ENCODE measurements at regions not wholly inside any gene's neighbourhood (a gene's known extent, or its start where the extent isn't known, plus 50 kb on each side); places are given as distances from the start of the nearest gene placed in this dataset.

DNA sequence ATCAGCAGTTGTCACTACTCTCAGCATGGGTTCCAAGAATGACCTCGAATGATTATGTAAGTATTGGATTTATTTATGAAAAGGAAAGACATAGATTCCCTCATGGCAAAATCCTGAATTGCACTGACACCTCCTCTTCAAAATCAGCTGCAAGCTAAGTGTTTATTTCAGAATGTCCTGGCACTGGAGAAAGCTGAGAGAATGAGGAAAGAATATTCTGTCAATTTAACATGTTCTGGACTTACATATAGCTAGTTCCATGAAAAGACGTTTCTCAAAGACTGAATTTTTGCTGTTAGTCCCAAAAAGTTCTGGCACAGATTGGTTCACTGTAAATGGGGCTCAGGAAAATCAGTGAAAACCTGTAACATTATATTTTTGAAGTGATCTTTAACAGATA lies 120.3 kb downstream of the NREP start:
- TF ChIP-seq TCF12 (IDR thresholded peaks at IDR 0.05; ENCODE audit: low read depth): no peak
- no peak for TF ChIP-seq TAF1 (IDR thresholded peaks at IDR 0.05; ENCODE audit: low read depth)
- TF ChIP-seq FOXM1 (IDR thresholded peaks at IDR 0.05; ENCODE audit: borderline replicate concordance, low read depth): no peak
- no peak for TF ChIP-seq TEAD4 (IDR thresholded peaks at IDR 0.05)
- TF ChIP-seq RAD21 (IDR thresholded peaks at IDR 0.05; ENCODE audit: low read depth): no peak
- TF ChIP-seq NFIC (IDR thresholded peaks at IDR 0.05): no peak
- no peak for TF ChIP-seq ZBTB7A (IDR thresholded peaks at IDR 0.05; ENCODE audit: low read depth)
- TF ChIP-seq YY1 (IDR thresholded peaks at IDR 0.05; ENCODE audit: low read depth): no peak
- TF ChIP-seq, protein P1, sequence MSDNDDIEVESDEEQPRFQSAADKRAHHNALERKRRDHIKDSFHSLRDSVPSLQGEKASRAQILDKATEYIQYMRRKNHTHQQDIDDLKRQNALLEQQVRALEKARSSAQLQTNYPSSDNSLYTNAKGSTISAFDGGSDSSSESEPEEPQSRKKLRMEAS (IDR thresholded peaks at IDR 0.05): no peak
- TF ChIP-seq, protein P2, sequence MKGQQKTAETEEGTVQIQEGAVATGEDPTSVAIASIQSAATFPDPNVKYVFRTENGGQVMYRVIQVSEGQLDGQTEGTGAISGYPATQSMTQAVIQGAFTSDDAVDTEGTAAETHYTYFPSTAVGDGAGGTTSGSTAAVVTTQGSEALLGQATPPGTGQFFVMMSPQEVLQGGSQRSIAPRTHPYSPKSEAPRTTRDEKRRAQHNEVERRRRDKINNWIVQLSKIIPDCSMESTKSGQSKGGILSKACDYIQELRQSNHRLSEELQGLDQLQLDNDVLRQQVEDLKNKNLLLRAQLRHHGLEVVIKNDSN (IDR thresholded peaks at IDR 0.05): no peak
- TF ChIP-seq EGR1 (IDR thresholded peaks at IDR 0.05): no peak
- no peak for TF ChIP-seq EP300 (IDR thresholded peaks at IDR 0.05; ENCODE audit: borderline replicate concordance)
- TF ChIP-seq CREB1 (IDR thresholded peaks at IDR 0.05; ENCODE audit: low read depth): no peak

- TF ChIP-seq TCF12 (IDR thresholded peaks at IDR 0.05; ENCODE audit: low read depth): no peak
- no peak for TF ChIP-seq YY1 (IDR thresholded peaks at IDR 0.05; ENCODE audit: low read depth)
- no peak for TF ChIP-seq EP300 (IDR thresholded peaks at IDR 0.05; ENCODE audit: borderline replicate concordance)
- no peak for TF ChIP-seq EGR1 (IDR thresholded peaks at IDR 0.05)
- no peak for TF ChIP-seq TAF1 (IDR thresholded peaks at IDR 0.05; ENCODE audit: low read depth)
- TF ChIP-seq FOXM1 (IDR thresholded peaks at IDR 0.05; ENCODE audit: borderline replicate concordance, low read depth): no peak
- no peak for TF ChIP-seq TEAD4 (IDR thresholded peaks at IDR 0.05)
- TF ChIP-seq, protein P3, sequence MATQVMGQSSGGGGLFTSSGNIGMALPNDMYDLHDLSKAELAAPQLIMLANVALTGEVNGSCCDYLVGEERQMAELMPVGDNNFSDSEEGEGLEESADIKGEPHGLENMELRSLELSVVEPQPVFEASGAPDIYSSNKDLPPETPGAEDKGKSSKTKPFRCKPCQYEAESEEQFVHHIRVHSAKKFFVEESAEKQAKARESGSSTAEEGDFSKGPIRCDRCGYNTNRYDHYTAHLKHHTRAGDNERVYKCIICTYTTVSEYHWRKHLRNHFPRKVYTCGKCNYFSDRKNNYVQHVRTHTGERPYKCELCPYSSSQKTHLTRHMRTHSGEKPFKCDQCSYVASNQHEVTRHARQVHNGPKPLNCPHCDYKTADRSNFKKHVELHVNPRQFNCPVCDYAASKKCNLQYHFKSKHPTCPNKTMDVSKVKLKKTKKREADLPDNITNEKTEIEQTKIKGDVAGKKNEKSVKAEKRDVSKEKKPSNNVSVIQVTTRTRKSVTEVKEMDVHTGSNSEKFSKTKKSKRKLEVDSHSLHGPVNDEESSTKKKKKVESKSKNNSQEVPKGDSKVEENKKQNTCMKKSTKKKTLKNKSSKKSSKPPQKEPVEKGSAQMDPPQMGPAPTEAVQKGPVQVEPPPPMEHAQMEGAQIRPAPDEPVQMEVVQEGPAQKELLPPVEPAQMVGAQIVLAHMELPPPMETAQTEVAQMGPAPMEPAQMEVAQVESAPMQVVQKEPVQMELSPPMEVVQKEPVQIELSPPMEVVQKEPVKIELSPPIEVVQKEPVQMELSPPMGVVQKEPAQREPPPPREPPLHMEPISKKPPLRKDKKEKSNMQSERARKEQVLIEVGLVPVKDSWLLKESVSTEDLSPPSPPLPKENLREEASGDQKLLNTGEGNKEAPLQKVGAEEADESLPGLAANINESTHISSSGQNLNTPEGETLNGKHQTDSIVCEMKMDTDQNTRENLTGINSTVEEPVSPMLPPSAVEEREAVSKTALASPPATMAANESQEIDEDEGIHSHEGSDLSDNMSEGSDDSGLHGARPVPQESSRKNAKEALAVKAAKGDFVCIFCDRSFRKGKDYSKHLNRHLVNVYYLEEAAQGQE (IDR thresholded peaks at IDR 0.05; ENCODE audit: low read depth): no peak
- TF ChIP-seq, protein P2 (IDR thresholded peaks at IDR 0.05): no peak
- TF ChIP-seq CEBPB (IDR thresholded peaks at IDR 0.05): no peak
- no peak for TF ChIP-seq RAD21 (IDR thresholded peaks at IDR 0.05; ENCODE audit: low read depth)
- TF ChIP-seq CREB1 (IDR thresholded peaks at IDR 0.05; ENCODE audit: low read depth): no peak
- TF ChIP-seq, protein P1 (IDR thresholded peaks at IDR 0.05): no peak
- no peak for TF ChIP-seq ZBTB7A (IDR thresholded peaks at IDR 0.05; ENCODE audit: low read depth)
Measured at GRCh38 chr5:111635916-111636570, 121.0 kb downstream of the NREP start.

DNA sequence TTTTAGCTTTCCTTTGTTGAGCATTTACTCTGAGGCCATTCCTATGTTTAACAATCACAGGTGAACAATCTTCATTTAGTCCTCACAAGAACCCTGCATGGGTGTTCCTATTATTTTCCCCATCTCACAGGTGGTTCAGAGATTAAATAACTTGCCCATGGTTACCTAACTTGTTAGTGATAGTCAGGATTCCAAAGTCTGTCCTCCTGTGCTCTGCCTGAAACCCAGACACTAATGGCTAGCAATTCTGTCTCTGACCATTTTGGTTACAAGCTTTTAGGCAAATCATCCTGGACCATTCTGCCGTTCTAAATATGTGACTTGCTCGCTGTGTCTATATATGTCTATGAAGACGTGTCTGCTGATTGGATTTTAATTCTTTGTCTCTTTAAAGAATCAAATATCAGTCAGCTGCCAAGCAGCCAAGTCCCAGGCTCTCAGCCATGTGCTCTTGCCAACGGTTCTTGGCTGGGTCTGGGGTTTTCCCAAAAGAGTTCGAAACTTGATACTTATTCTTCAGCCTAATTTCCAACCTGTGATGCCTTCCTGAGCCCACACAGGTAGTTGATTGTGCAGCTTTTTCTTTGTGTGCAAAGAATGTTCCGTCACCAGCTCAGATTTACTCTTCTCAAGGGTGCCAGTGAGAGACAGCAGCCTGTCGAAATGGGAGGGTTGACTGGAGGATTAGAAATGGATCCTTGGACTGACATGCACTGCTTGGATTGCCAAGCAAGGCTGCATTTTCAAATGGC lies 121.7 kb downstream of the NREP start:
- no peak for TF ChIP-seq EGR1 (IDR thresholded peaks at IDR 0.05)
- TF ChIP-seq NFIC (IDR thresholded peaks at IDR 0.05): no peak
- TF ChIP-seq, protein P2 (IDR thresholded peaks at IDR 0.05): no peak
- TF ChIP-seq RAD21 (IDR thresholded peaks at IDR 0.05; ENCODE audit: low read depth): no peak
- TF ChIP-seq, protein P3 (IDR thresholded peaks at IDR 0.05; ENCODE audit: low read depth): no peak
- no peak for TF ChIP-seq YY1 (IDR thresholded peaks at IDR 0.05; ENCODE audit: low read depth)
- TF ChIP-seq CREB1 (IDR thresholded peaks at IDR 0.05; ENCODE audit: low read depth): no peak
- TF ChIP-seq FOXM1 (IDR thresholded peaks at IDR 0.05; ENCODE audit: borderline replicate concordance, low read depth): no peak
- TF ChIP-seq EP300 (IDR thresholded peaks at IDR 0.05; ENCODE audit: borderline replicate concordance): no peak
- TF ChIP-seq CEBPB (IDR thresholded peaks at IDR 0.05): no peak
- TF ChIP-seq TCF12 (IDR thresholded peaks at IDR 0.05; ENCODE audit: low read depth): no peak
- TF ChIP-seq, protein P1 (IDR thresholded peaks at IDR 0.05): no peak
- no peak for TF ChIP-seq TEAD4 (IDR thresholded peaks at IDR 0.05)
- TF ChIP-seq ZBTB7A (IDR thresholded peaks at IDR 0.05; ENCODE audit: low read depth): no peak
- no peak for TF ChIP-seq TAF1 (IDR thresholded peaks at IDR 0.05; ENCODE audit: low read depth)

GRCh38 chr5:111631328-111631727 lies 119.0 kb upstream of the STARD4 start:
- TF ChIP-seq, protein P3 (IDR thresholded peaks at IDR 0.05; ENCODE audit: low read depth): no peak
- TF ChIP-seq FOXM1 (IDR thresholded peaks at IDR 0.05; ENCODE audit: borderline replicate concordance, low read depth) (no peak), TCF12 (IDR thresholded peaks at IDR 0.05; ENCODE audit: low read depth) (no peak), CREB1 (IDR thresholded peaks at IDR 0.05; ENCODE audit: low read depth) (no peak), EP300 (IDR thresholded peaks at IDR 0.05; ENCODE audit: borderline replicate concordance) (no peak), RAD21 (IDR thresholded peaks at IDR 0.05; ENCODE audit: low read depth) (no peak), CEBPB (IDR thresholded peaks at IDR 0.05) (no peak), YY1 (IDR thresholded peaks at IDR 0.05; ENCODE audit: low read depth) (no peak), TEAD4 (IDR thresholded peaks at IDR 0.05) (no peak), ZBTB7A (IDR thresholded peaks at IDR 0.05; ENCODE audit: low read depth) (no peak), NFIC (IDR thresholded peaks at IDR 0.05) (no peak), EGR1 (IDR thresholded peaks at IDR 0.05) (no peak), TAF1 (IDR thresholded peaks at IDR 0.05; ENCODE audit: low read depth) (no peak)
- TF ChIP-seq, protein P1 (IDR thresholded peaks at IDR 0.05): no peak
- TF ChIP-seq, protein P2 (IDR thresholded peaks at IDR 0.05): no peak

Data from Ishikawa (cell line).